Ascending aorta (tissue), 2 donors: ENCODE measurements at regions not wholly inside any gene's neighbourhood (a gene's known extent, or its start where the extent isn't known, plus 50 kb on each side); places are given as distances from the start of the nearest gene placed in this dataset.

Experiments
- DNase-seq, 2 donors: peaks; one replicate each; pipeline ENCODE4 v3.0.0-alpha.2; 2019; ENCODE audit warnings: low spot score in 2 of 2
- H3K27ac ChIP-seq, 2 donors: fragments of 200-600 bp; sonication (generic); one replicate each; pipeline ENCODE4 v1.5.1; 2016 to 2017; ENCODE audit warnings: mild to moderate bottlenecking in 1 of 2
- H3K27me3 ChIP-seq: fragments of 200-600 bp; sonication (generic); one replicate; pipeline ENCODE4 v1.5.1; 2017
- H3K36me3 ChIP-seq, 2 donors: fragments of 200-600 bp; sonication (generic); one replicate each; pipeline ENCODE4 v1.5.1; 2016
- H3K4me1 ChIP-seq, 2 donors: fragments of 200-600 bp; sonication (generic); one replicate each; pipeline ENCODE4 v1.5.1; 2016 to 2017; ENCODE audit warnings: mild to moderate bottlenecking in 1 of 2
- H3K4me3 ChIP-seq, 2 donors: fragments of 200-600 bp; sonication (generic); one replicate each; pipeline ENCODE4 v1.5.1; 2016 to 2017; ENCODE audit warnings: mild to moderate bottlenecking in 1 of 2
- H3K9me3 ChIP-seq, 2 donors: fragments of 200-600 bp; sonication (generic); one replicate each; pipeline ENCODE4 v1.5.1; 2016
- CTCF ChIP-seq, 3 experiments: fragments of 200-600 bp in 2 of 3; fragments of 450-650 bp in 1 of 3; sonication (generic) in 2 of 3; IDR thresholded peaks; one replicate each; pipeline ENCODE4 v1.5.1; 2016 to 2019; ENCODE audit warnings: antibody characterized with exemption in 3 of 3, mild to moderate bottlenecking in 1 of 3, moderate library complexity in 1 of 3
- intact Hi-C: fragments of 100-400 bp; cut with DNase I; formaldehyde crosslinking; loops from one replicate; pipeline ENCODE4 v1.15.1; 2023

GRCh38 chr5:173686950-173687349, 70.5 kb upstream of the BOD1 start:
- no peaks in the 10 kb centered on the region for H3K9me3 ChIP-seq
- intact Hi-C loops = no loop called here
- no peak for DNase-seq
- no peak overlapping the region for H3K27ac ChIP-seq
- H3K4me3 ChIP-seq = no peak overlapping the region
- no peaks in the 10 kb centered on the region for H3K4me1 ChIP-seq
- H3K27me3 ChIP-seq = no peaks in the 10 kb centered on the region
- H3K36me3 ChIP-seq = no peaks in the 10 kb centered on the region
- TF ChIP-seq CTCF (IDR thresholded peaks at IDR 0.05) = no peak

GRCh38 chr5:173688703-173689102, 72.3 kb upstream of the BOD1 start:
- Histone ChIP-seq H3K27me3 (no peaks in the 10 kb centered on the region), H3K9me3 (no peaks in the 10 kb centered on the region), H3K36me3 (no peaks in the 10 kb centered on the region), H3K4me3 (no peak overlapping the region), H3K27ac (no peak overlapping the region), H3K4me1 (no peaks in the 10 kb centered on the region)
- no peak for DNase-seq
- no peak for TF ChIP-seq CTCF (IDR thresholded peaks at IDR 0.05)
- intact Hi-C loops = no loop called here

GRCh38 chr5:173689171-173689736, 72.8 kb upstream of the BOD1 start:
- intact Hi-C loops = no loop called here
- H3K4me3 ChIP-seq = no peak overlapping the region
- H3K36me3 ChIP-seq = no peaks in the 10 kb centered on the region
- H3K27me3 ChIP-seq = no peaks in the 10 kb centered on the region
- H3K27ac ChIP-seq = no peak overlapping the region
- TF ChIP-seq CTCF (IDR thresholded peaks at IDR 0.05) = no peak
- no peaks in the 10 kb centered on the region for H3K4me1 ChIP-seq
- DNase-seq = no peak
- H3K9me3 ChIP-seq = no peaks in the 10 kb centered on the region

- Histone ChIP-seq H3K36me3 (no peaks in the 10 kb centered on the region), H3K9me3 (no peaks in the 10 kb centered on the region), H3K27me3 (no peaks in the 10 kb centered on the region), H3K4me1 (no peaks in the 10 kb centered on the region), H3K4me3 (no peak overlapping the region), H3K27ac (no peak overlapping the region)
- intact Hi-C loops = no loop called here
- TF ChIP-seq CTCF (IDR thresholded peaks at IDR 0.05) = no peak
- DNase-seq = no peak
Observed at GRCh38 chr5:173689737-173690360, 73.4 kb upstream of the BOD1 start.

- no peaks in the 10 kb centered on the region for H3K36me3 ChIP-seq
- DNase-seq = no peak
- H3K4me1 ChIP-seq = no peaks in the 10 kb centered on the region
- H3K27me3 ChIP-seq = no peaks in the 10 kb centered on the region
- no peak overlapping the region for H3K4me3 ChIP-seq
- H3K9me3 ChIP-seq = no peaks in the 10 kb centered on the region
- no peak for TF ChIP-seq CTCF (IDR thresholded peaks at IDR 0.05)
- intact Hi-C loops = no loop called here
- H3K27ac ChIP-seq = no peak overlapping the region
Observed at GRCh38 chr5:173691931-173692330, 75.5 kb upstream of the BOD1 start.

- intact Hi-C loops = no loop called here
- H3K27me3 ChIP-seq = no peaks in the 10 kb centered on the region
- TF ChIP-seq CTCF (IDR thresholded peaks at IDR 0.05) = no peak
- no peak overlapping the region for H3K27ac ChIP-seq
- no peaks in the 10 kb centered on the region for H3K9me3 ChIP-seq
- no peaks in the 10 kb centered on the region for H3K4me1 ChIP-seq
- no peak overlapping the region for H3K4me3 ChIP-seq
- no peaks in the 10 kb centered on the region for H3K36me3 ChIP-seq
- no peak for DNase-seq
Observed at GRCh38 chr5:173693670-173694069, 77.2 kb upstream of the BOD1 start.
